ENCODE measurements at regions not wholly inside any gene's neighbourhood (a gene's known extent, or its start where the extent isn't known, plus 50 kb on each side); places are given as distances from the start of the nearest gene placed in this dataset.
"Not testable (repeated sequence)": the region's sequence is repeated elsewhere in the genome, so short reads cannot be mapped to it uniquely, and the experiment has no call there.

GRCh38 chr11:90426442-90426841 is 203.6 kb upstream of the CHORDC1 start:
- DNase-seq (ENCODE audit: low read depth in 4 of 4, low spot score in 2 of 4): no peak

- no peak for DNase-seq (ENCODE audit: low read depth in 4 of 4, low spot score in 2 of 4)
These were observed 200.5 kb upstream of the CHORDC1 start for GRCh38 chr11:90423378-90423777.

GRCh38 chr11:90422787-90423186 is 199.9 kb upstream of the CHORDC1 start:
- DNase-seq (ENCODE audit: low read depth in 4 of 4, low spot score in 2 of 4): not testable (repeated sequence)

GRCh38 chr11:90414221-90414620 is 191.4 kb upstream of the CHORDC1 start:
- DNase-seq (ENCODE audit: low read depth in 4 of 4, low spot score in 2 of 4): no peak

- no peak for DNase-seq (ENCODE audit: low read depth in 4 of 4, low spot score in 2 of 4)
These were observed 184.5 kb upstream of the CHORDC1 start for GRCh38 chr11:90407350-90407749.

GRCh38 chr11:90392692-90393091 is 169.8 kb upstream of the CHORDC1 start:
- DNase-seq (ENCODE audit: low read depth in 4 of 4, low spot score in 2 of 4): no peak

GRCh38 chr11:90391756-90392155 is 168.9 kb upstream of the CHORDC1 start:
- no peak for DNase-seq (ENCODE audit: low read depth in 4 of 4, low spot score in 2 of 4)

GRCh38 chr11:90380206-90380605 is 157.4 kb upstream of the CHORDC1 start:
- DNase-seq (ENCODE audit: low read depth in 4 of 4, low spot score in 2 of 4): no peak

GRCh38 chr11:90373971-90374370 is 151.1 kb upstream of the CHORDC1 start:
- no peak for DNase-seq (ENCODE audit: low read depth in 4 of 4, low spot score in 2 of 4)

- DNase-seq (ENCODE audit: low read depth in 4 of 4, low spot score in 2 of 4): no peak
These were observed 141.7 kb upstream of the CHORDC1 start for GRCh38 chr11:90364527-90364926.

GRCh38 chr11:90363739-90364138 is 140.9 kb upstream of the CHORDC1 start:
- no peak for DNase-seq (ENCODE audit: low read depth in 4 of 4, low spot score in 2 of 4)

- no peak for DNase-seq (ENCODE audit: low read depth in 4 of 4, low spot score in 2 of 4)
These were observed 132.4 kb upstream of the CHORDC1 start for GRCh38 chr11:90355200-90355599.

- no peak for DNase-seq (ENCODE audit: low read depth in 4 of 4, low spot score in 2 of 4)
These were observed 126.9 kb upstream of the CHORDC1 start for GRCh38 chr11:90349731-90350130.

GRCh38 chr11:90344546-90344945 is 121.7 kb upstream of the CHORDC1 start:
- no peak for DNase-seq (ENCODE audit: low read depth in 4 of 4, low spot score in 2 of 4)

GRCh38 chr11:90343673-90344072 is 120.8 kb upstream of the CHORDC1 start:
- DNase-seq (ENCODE audit: low read depth in 4 of 4, low spot score in 2 of 4): no peak

GRCh38 chr11:90341986-90342385 is 119.1 kb upstream of the CHORDC1 start:
- no peak for DNase-seq (ENCODE audit: low read depth in 4 of 4, low spot score in 2 of 4)

GRCh38 chr11:90332415-90332814 is 109.6 kb upstream of the CHORDC1 start:
- no peak for DNase-seq (ENCODE audit: low read depth in 4 of 4, low spot score in 2 of 4)

- no peak for DNase-seq (ENCODE audit: low read depth in 4 of 4, low spot score in 2 of 4)
These were observed 107.8 kb upstream of the CHORDC1 start for GRCh38 chr11:90330632-90331031.

- no peak for DNase-seq (ENCODE audit: low read depth in 4 of 4, low spot score in 2 of 4)
These were observed 106.2 kb upstream of the CHORDC1 start for GRCh38 chr11:90329043-90329442.

GRCh38 chr11:90326647-90327046 is 103.8 kb upstream of the CHORDC1 start:
- no peak for DNase-seq (ENCODE audit: low read depth in 4 of 4, low spot score in 2 of 4)

GRCh38 chr11:90323289-90323688 is 100.4 kb upstream of the CHORDC1 start:
- no peak for DNase-seq (ENCODE audit: low read depth in 4 of 4, low spot score in 2 of 4)

- no peak for DNase-seq (ENCODE audit: low read depth in 4 of 4, low spot score in 2 of 4)
These were observed 98.2 kb upstream of the CHORDC1 start for GRCh38 chr11:90321018-90321417.

GRCh38 chr11:90318651-90319050 is 95.8 kb upstream of the CHORDC1 start:
- no peak for DNase-seq (ENCODE audit: low read depth in 4 of 4, low spot score in 2 of 4)

GRCh38 chr11:90310210-90310609 is 87.4 kb upstream of the CHORDC1 start:
- DNase-seq (ENCODE audit: low read depth in 4 of 4, low spot score in 2 of 4): no peak

All from left renal cortex interstitium (tissue), 4 donors.